HFF-Myc (cell line): ENCODE measurements at regions not wholly inside any gene's neighbourhood (a gene's known extent, or its start where the extent isn't known, plus 50 kb on each side); places are given as distances from the start of the nearest gene placed in this dataset.

Experiments
- DNase-seq: peaks from one replicate; pipeline ENCODE4 v3.0.0-alpha.2; 2011; ENCODE audit warnings: low read depth; ENCODE audit errors: extremely low read depth
- H3K4me3 ChIP-seq: replicated peaks from 2 replicates; pipeline ENCODE4 v1.5.1; 2011; ENCODE audit warnings: low read depth, mild to moderate bottlenecking, control low read depth, low read length
- CTCF ChIP-seq: IDR thresholded peaks from 2 replicates; pipeline ENCODE4 v1.5.1; 2012; ENCODE audit warnings: mild to moderate bottlenecking, low read depth, low read length, control low read depth; ENCODE audit errors: missing control alignments

GRCh38 chr2:176960061-176960460 lies 252.5 kb upstream of the HNRNPA3 start:
- no peak for TF ChIP-seq CTCF
- DNase-seq = no peak
- H3K4me3 ChIP-seq = no peak overlapping the region

- DNase-seq = no peak
- TF ChIP-seq CTCF = no peak
- H3K4me3 ChIP-seq = no peak overlapping the region
Measured at GRCh38 chr2:176960736-176961520, 251.7 kb upstream of the HNRNPA3 start.

GRCh38 chr2:176961775-176962619 lies 250.6 kb upstream of the HNRNPA3 start:
- DNase-seq = no peak
- no peak for TF ChIP-seq CTCF
- no peak overlapping the region for H3K4me3 ChIP-seq

GRCh38 chr2:176963568-176964287 lies 248.9 kb upstream of the HNRNPA3 start:
- no peak overlapping the region for H3K4me3 ChIP-seq
- no peak for DNase-seq

GRCh38 chr2:176967911-176968450 lies 244.6 kb upstream of the HNRNPA3 start:
- TF ChIP-seq CTCF = no peak
- DNase-seq = no peak
- H3K4me3 ChIP-seq = no peak overlapping the region

More at GRCh38 chr2:176963568-176964287, 248.9 kb upstream of the HNRNPA3 start:
- no peak for TF ChIP-seq CTCF

- H3K4me3 ChIP-seq = no peak overlapping the region
- DNase-seq = no peak
- no peak for TF ChIP-seq CTCF
Measured at GRCh38 chr2:176969642-176970359, 242.8 kb upstream of the HNRNPA3 start.
